Trophoblast cell (in vitro differentiated cells and primary cell): ENCODE measurements at regions not wholly inside any gene's neighbourhood (a gene's known extent, or its start where the extent isn't known, plus 50 kb on each side); places are given as distances from the start of the nearest gene placed in this dataset.

Experiments
- DNase-seq, 2 donors: peaks; one replicate each; pipeline ENCODE4 v3.0.0-alpha.2; 2016
- H2AFZ ChIP-seq: 2 replicates; pipeline ENCODE4 v1.6.1; 2013; ENCODE audit warnings: low read length, moderate library complexity, mild to moderate bottlenecking; ENCODE audit not compliant: insufficient read depth, poor library complexity
- H2AK5ac ChIP-seq: 2 replicates; pipeline ENCODE4 v1.6.1; 2013; ENCODE audit warnings: mild to moderate bottlenecking, low read length
- H2BK120ac ChIP-seq: 2 replicates; pipeline ENCODE4 v1.6.1; 2013; ENCODE audit warnings: low read length, mild to moderate bottlenecking, moderate library complexity; ENCODE audit not compliant: insufficient read depth, poor library complexity
- H2BK12ac ChIP-seq: 2 replicates; pipeline ENCODE4 v1.6.1; 2013; ENCODE audit warnings: mild to moderate bottlenecking, low read length, moderate library complexity
- H2BK5ac ChIP-seq: 2 replicates; pipeline ENCODE4 v1.6.1; 2013; ENCODE audit warnings: low read length, low read depth, moderate library complexity, mild to moderate bottlenecking; ENCODE audit not compliant: poor library complexity
- H3K14ac ChIP-seq: 2 replicates; pipeline ENCODE4 v1.6.1; 2013; ENCODE audit warnings: mild to moderate bottlenecking, low read length
- H3K18ac ChIP-seq: 2 replicates; pipeline ENCODE4 v1.6.1; 2013; ENCODE audit warnings: mild to moderate bottlenecking, low read length
- H3K23ac ChIP-seq: 2 replicates; pipeline ENCODE4 v1.6.1; 2013; ENCODE audit warnings: low read length
- H3K27ac ChIP-seq: 2 replicates; pipeline ENCODE4 v1.5.1; 2013; ENCODE audit warnings: low read depth, mild to moderate bottlenecking, inconsistent platforms, low read length, moderate library complexity
- H3K27me3 ChIP-seq: 2 replicates; pipeline ENCODE4 v1.6.1; 2013; ENCODE audit warnings: inconsistent platforms, mild to moderate bottlenecking, low read length, moderate library complexity; ENCODE audit not compliant: insufficient read depth
- H3K36me3 ChIP-seq, 2 experiments: 1 replicate in 1 of 2; 2 replicates in 1 of 2; pipeline ENCODE4 v1.6.1; 2013; ENCODE audit warnings: low read length in 2 of 2, mild to moderate bottlenecking in 2 of 2, moderate library complexity in 1 of 2; ENCODE audit not compliant: insufficient read depth in 2 of 2, control insufficient read depth in 1 of 2
- H3K4ac ChIP-seq: 2 replicates; pipeline ENCODE4 v1.6.1; 2013; ENCODE audit warnings: low read depth, mild to moderate bottlenecking, low read length, moderate library complexity
- H3K4me1 ChIP-seq, 2 experiments: 1 replicate in 1 of 2; 2 replicates in 1 of 2; pipeline ENCODE4 v1.6.1; 2013; ENCODE audit warnings: low read length in 2 of 2, mild to moderate bottlenecking in 2 of 2, moderate library complexity in 1 of 2; ENCODE audit not compliant: insufficient read depth in 2 of 2, control insufficient read depth in 1 of 2
- H3K4me2 ChIP-seq: 2 replicates; pipeline ENCODE4 v1.6.1; 2013; ENCODE audit warnings: inconsistent platforms, mild to moderate bottlenecking, low read length, moderate library complexity
- H3K4me3 ChIP-seq: 2 replicates; pipeline ENCODE4 v1.5.1; 2013; ENCODE audit warnings: mild to moderate bottlenecking, low read depth, low read length, inconsistent platforms
- H3K79me1 ChIP-seq: one replicate; pipeline ENCODE4 v1.6.1; 2013; ENCODE audit warnings: low read length
- H3K79me2 ChIP-seq: 2 replicates; pipeline ENCODE4 v1.6.1; 2013; ENCODE audit warnings: low read length, mild to moderate bottlenecking; ENCODE audit not compliant: control insufficient read depth, insufficient read depth, poor library complexity
- H3K9ac ChIP-seq: 2 replicates; pipeline ENCODE4 v1.6.1; 2013; ENCODE audit warnings: mild to moderate bottlenecking, low read length
- H3K9me3 ChIP-seq: 2 replicates; pipeline ENCODE4 v1.6.1; 2013; ENCODE audit warnings: low read depth, mild to moderate bottlenecking, control low read depth, inconsistent platforms, low read length; ENCODE audit not compliant: insufficient read depth
- H4K12ac ChIP-seq: 2 replicates; pipeline ENCODE4 v1.6.1; 2013; ENCODE audit warnings: low read depth, mild to moderate bottlenecking, low read length, moderate library complexity
- H4K8ac ChIP-seq: 2 replicates; pipeline ENCODE4 v1.6.1; 2013; ENCODE audit warnings: low read depth, mild to moderate bottlenecking, low read length, moderate library complexity
- H4K91ac ChIP-seq: one replicate; pipeline ENCODE4 v1.6.1; 2013; ENCODE audit warnings: low read depth, mild to moderate bottlenecking, low read length, moderate library complexity
- WGBS: extraction: QIAGEN DNeasy Blood & Tissue Kit; methylation state at CpG from one replicate; pipeline ENCODE4 v1.1.7; 2013; ENCODE audit warnings: missing lambda C conversion rate; ENCODE audit not compliant: insufficient read length, insufficient coverage; ENCODE audit errors: extremely low coverage; 5-methylcytosine and 5-hydroxymethylcytosine counted together

- Histone ChIP-seq H3K4me3 (no peak overlapping the region), H4K91ac (no peak overlapping the region), H3K27ac (no peak overlapping the region), H4K8ac (no peak overlapping the region), H3K4ac (no peak overlapping the region), H3K9me3 (no peaks in the 10 kb centered on the region), H4K12ac (no peak overlapping the region), H3K9ac (no peak overlapping the region), H3K36me3 (no peaks in the 10 kb centered on the region), H3K27me3 (no peaks in the 10 kb centered on the region), H2AK5ac (no peak overlapping the region), H3K14ac (no peak overlapping the region), H3K79me2 (no peaks in the 10 kb centered on the region), H2BK12ac (no peak overlapping the region), H3K4me2 (no peak overlapping the region), H3K4me1 (peaks cover 0 to 4% of the 10 kb centered on the region in 2 experiments), H3K23ac (no peak overlapping the region), H2AFZ (no peak overlapping the region), H2BK120ac (no peak overlapping the region), H2BK5ac (no peak overlapping the region), H3K18ac (no peak overlapping the region), H3K79me1 (no peaks in the 10 kb centered on the region)
- no peak for DNase-seq
- no CpG with 5 or more reads among the region's 12 CpGs for WGBS
Observed at GRCh38 chr1:91601554-91602376, 101.1 kb downstream of the CDC7 start.

GRCh38 chr1:91603409-91603808 lies 102.8 kb downstream of the CDC7 start:
- no peak overlapping the region for H3K4ac ChIP-seq

GRCh38 chr1:91604632-91605031 lies 104.0 kb downstream of the CDC7 start:
- Histone ChIP-seq H2AK5ac (no peak overlapping the region), H4K12ac (no peak overlapping the region), H3K27ac (no peak overlapping the region), H2BK12ac (no peak overlapping the region), H3K18ac (no peak overlapping the region), H4K91ac (no peak overlapping the region), H3K4me3 (no peak overlapping the region), H3K9ac (no peak overlapping the region), H2AFZ (no peak overlapping the region), H3K4me2 (no peak overlapping the region), H4K8ac (no peak overlapping the region), H3K23ac (no peak overlapping the region), H3K4me1 (peaks cover 7 to 11% of the 10 kb centered on the region in 2 experiments), H3K79me1 (no peaks in the 10 kb centered on the region), H3K36me3 (no peaks in the 10 kb centered on the region), H3K14ac (no peak overlapping the region), H3K79me2 (no peaks in the 10 kb centered on the region), H3K4ac (no peak overlapping the region), H3K9me3 (no peaks in the 10 kb centered on the region), H3K27me3 (no peaks in the 10 kb centered on the region), H2BK5ac (no peak overlapping the region), H2BK120ac (no peak overlapping the region)
- no peak for DNase-seq
- no CpG with 5 or more reads among the region's 7 CpGs for WGBS

More at GRCh38 chr1:91603409-91603808, 102.8 kb downstream of the CDC7 start:
- H3K27me3 ChIP-seq = no peaks in the 10 kb centered on the region
- no peaks in the 10 kb centered on the region for H3K79me1 ChIP-seq
- WGBS = no CpG with 5 or more reads among the region's 4 CpGs
- H3K23ac ChIP-seq = no peak overlapping the region
- H3K4me1 ChIP-seq = peaks cover 0 to 4% of the 10 kb centered on the region in 2 experiments
- no peak overlapping the region for H3K4me3 ChIP-seq
- H3K14ac ChIP-seq = no peak overlapping the region
- no peak for DNase-seq
- no peak overlapping the region for H4K12ac ChIP-seq
- H3K18ac ChIP-seq = no peak overlapping the region
- no peaks in the 10 kb centered on the region for H3K36me3 ChIP-seq
- no peak overlapping the region for H2BK120ac ChIP-seq
- no peak overlapping the region for H2AFZ ChIP-seq
- no peak overlapping the region for H2AK5ac ChIP-seq
- H3K27ac ChIP-seq = no peak overlapping the region
- no peak overlapping the region for H4K91ac ChIP-seq
- no peak overlapping the region for H3K4me2 ChIP-seq
- H2BK12ac ChIP-seq = no peak overlapping the region
- H3K9me3 ChIP-seq = no peaks in the 10 kb centered on the region
- H3K9ac ChIP-seq = no peak overlapping the region
- no peaks in the 10 kb centered on the region for H3K79me2 ChIP-seq
- H2BK5ac ChIP-seq = no peak overlapping the region
- H4K8ac ChIP-seq = no peak overlapping the region

GRCh38 chr1:91605566-91605965 lies 104.9 kb downstream of the CDC7 start:
- Histone ChIP-seq H2BK12ac (no peak overlapping the region), H3K79me1 (no peaks in the 10 kb centered on the region), H3K18ac (no peak overlapping the region), H3K27me3 (no peaks in the 10 kb centered on the region), H3K4ac (no peak overlapping the region), H3K4me2 (no peak overlapping the region), H3K14ac (no peak overlapping the region), H3K4me1 (peaks cover 9 to 13% of the 10 kb centered on the region in 2 experiments), H4K8ac (no peak overlapping the region), H3K27ac (no peak overlapping the region), H3K9me3 (no peaks in the 10 kb centered on the region), H2AK5ac (no peak overlapping the region), H2BK120ac (no peak overlapping the region), H2AFZ (no peak overlapping the region), H3K9ac (no peak overlapping the region), H3K23ac (no peak overlapping the region), H2BK5ac (no peak overlapping the region), H3K79me2 (no peaks in the 10 kb centered on the region), H3K36me3 (no peaks in the 10 kb centered on the region), H4K12ac (no peak overlapping the region), H4K91ac (no peak overlapping the region), H3K4me3 (no peak overlapping the region)
- DNase-seq = no peak
- no CpG with 5 or more reads among the region's 3 CpGs for WGBS
